ENCODE measurements at regions not wholly inside any gene's neighbourhood (a gene's known extent, or its start where the extent isn't known, plus 50 kb on each side); places are given as distances from the start of the nearest gene placed in this dataset.
"Not testable (repeated sequence)": the region's sequence is repeated elsewhere in the genome, so short reads cannot be mapped to it uniquely, and the experiment has no call there.

DNA sequence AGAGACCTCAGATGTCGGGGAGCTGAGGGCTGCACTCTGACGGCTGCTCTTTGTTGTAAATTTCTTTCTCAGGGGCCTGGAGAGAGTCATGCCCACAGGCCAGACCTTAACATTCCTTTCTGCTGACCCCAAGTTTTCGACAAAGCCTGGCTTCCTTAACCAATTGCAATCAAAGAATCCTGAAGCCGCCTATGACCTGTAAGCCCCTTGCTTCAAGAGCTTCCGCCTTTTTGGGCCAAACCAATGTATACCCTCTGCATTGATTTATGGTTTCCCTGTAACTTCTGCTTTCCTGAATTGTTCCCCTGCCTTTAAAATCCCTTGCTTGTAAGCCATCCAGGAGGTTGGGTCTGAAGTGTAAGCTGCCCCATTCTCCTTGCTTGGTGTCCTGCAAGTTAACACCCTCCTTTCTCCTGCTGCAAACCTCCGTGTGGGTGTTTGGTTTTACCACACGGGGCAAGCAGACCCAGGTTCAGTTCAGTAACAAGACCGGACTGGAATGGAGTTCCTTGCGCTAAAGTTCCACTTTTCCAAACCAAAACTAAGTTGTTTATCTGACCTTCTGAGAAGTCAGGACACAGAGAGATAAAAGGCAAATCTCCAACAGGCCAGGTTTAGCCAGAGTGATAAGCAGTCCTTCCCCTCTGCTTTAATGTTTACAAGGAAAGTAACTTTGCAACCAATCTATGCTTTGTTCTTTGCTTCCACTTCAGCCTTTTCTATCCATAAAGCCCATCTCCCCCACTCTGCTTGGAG lies 141.6 kb downstream of the KCNJ12 start:
- DNase-seq: no peak

- no peak for DNase-seq
These were observed 146.7 kb downstream of the KCNJ12 start for GRCh38 chr17:21522755-21523336.

- no peak for DNase-seq
These were observed 147.5 kb downstream of the KCNJ12 start for GRCh38 chr17:21523497-21524210.

- DNase-seq: peak; percentile 0
These were observed 148.0 kb downstream of the KCNJ12 start for GRCh38 chr17:21524211-21524591.

DNA sequence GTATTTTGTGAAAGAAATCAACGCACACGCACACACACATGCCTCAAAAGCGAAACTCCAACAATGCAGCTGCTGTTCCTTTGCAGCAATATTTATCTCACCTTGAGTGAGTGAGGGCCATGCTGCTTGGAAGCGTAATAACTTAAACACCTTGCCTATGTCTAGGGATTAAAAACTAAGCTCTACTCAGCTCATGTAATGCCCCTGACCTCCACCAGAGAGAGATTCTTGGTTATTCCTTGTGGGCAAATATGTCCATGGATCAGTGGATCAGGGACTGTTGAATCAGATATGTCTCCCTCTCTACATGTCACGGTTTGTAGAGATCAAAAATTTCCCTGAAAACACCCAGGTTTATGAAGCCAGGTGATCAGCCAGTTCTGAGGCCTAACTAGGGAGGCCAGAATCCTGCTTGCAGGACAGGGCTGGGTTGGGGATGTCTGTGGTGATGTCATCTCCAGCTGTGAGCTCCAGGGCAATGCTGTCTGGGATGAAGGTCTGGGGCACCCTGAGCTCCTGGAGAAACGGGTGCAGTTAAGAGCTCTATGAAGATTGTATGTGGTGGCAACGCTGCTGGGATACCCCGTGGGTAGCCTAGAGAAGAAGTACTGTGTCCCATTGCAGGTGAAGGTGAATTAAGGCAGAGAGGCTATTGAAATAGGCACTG lies 149.4 kb downstream of the KCNJ12 start:
- DNase-seq: no peak

DNA sequence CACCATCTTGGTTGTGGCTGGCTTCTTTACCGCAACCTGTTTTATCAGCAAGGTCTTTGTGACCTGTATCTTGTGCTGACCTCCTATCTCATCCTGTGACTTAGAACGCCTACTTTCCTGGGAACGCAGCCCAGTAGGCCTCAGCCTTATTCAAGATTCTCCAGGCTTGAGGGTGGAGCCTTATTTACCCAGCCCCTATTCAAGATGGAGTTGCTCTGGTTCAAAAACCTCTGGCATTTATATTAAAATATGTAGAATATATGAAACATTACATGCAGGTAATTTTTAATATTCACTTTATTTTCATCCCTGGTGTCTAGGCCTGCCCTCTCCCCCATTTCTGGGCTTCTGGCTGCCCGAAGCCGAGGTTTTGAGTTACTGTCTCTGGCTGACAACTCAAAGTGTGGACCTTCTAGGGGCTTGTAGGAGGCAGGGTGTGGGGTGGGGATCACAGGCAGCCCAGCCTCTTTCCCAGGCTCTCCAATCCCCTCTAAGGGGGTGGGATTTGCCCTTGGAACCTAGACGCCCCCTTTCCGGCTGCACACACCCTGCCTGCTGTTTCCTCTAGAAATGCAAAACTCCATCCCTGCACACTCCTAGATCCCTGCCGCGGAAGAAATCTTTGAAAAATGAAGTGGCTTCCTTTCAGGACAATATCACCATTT lies 152.0 kb downstream of the KCNJ12 start:
- DNase-seq: no peak

GRCh38 chr17:21530311-21530710 lies 154.2 kb downstream of the KCNJ12 start:
- DNase-seq: no peak

DNA sequence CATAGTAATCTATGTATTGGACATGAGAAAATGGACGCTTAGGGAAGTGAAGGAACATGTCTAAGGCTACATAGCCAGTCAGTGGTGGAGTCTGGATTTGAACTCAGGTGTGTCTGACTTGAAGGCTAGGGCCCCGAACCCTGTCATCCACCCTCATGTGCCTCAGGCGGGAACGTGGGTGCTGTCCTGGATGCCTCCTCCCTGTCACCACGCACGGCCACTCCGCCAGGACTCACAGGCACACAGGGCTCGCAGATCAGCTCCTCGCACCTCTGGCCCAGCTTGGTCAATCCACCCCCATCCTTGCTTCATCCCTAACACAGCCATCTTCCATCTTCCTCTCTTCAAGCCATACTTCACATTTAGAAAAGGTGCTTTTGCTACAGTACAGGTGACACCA lies 154.7 kb downstream of the KCNJ12 start:
- no peak for DNase-seq

DNA sequence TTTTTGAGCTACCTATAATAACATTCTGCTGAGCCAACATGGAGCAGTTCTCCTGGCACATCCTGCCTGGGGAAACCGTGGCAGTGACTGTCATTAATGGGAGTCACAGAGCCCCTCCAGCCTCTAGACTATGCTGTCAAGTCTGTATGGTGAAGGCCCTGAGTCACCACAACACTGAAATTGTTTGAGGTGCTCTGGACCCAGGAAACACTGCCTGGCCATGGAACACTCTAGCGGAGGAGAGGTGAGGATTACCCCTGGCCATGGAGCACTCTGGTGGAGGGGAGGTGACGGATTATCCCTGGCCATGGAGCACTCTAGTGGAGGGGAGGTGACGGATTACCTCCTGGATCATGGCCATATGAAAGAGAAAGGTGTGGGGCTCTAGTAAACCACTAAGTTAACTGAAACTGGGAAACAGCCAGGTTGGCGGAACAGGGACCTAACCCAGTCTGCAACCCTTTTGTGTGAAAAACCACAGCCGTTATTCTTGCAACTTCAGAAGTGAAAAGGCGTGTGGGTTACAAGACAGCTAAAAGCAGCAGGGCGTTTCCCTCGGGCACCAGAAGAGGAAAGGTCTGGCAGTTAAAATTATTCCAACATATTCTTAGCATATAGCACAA lies 156.7 kb downstream of the KCNJ12 start:
- no peak for DNase-seq

GRCh38 chr17:21535686-21536375 lies 156.5 kb upstream of the KCNJ18 start:
- DNase-seq: no peak

GRCh38 chr17:21537302-21537701 lies 155.0 kb upstream of the KCNJ18 start:
- DNase-seq: no peak

GRCh38 chr17:21538615-21539014 lies 153.7 kb upstream of the KCNJ18 start:
- no peak for DNase-seq

DNA sequence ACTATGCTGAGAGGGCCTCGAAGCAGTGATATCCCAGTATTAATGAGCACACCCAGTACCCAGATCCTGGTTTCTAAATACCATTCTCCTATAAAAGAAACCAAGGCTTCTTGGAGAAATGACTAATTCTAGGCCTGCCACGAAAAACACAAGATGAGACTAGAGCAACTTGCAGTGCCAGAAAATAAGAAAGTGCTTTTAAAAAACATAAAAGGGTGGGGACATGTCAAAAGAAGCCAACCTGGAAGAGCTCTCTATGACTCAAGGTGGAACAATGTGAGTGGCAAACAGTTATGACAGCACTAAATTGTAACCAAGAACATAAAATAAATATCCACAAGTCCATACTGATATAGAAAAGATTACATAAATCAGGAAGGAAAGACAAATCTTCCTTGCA lies 153.2 kb upstream of the KCNJ18 start:
- no peak for DNase-seq

DNA sequence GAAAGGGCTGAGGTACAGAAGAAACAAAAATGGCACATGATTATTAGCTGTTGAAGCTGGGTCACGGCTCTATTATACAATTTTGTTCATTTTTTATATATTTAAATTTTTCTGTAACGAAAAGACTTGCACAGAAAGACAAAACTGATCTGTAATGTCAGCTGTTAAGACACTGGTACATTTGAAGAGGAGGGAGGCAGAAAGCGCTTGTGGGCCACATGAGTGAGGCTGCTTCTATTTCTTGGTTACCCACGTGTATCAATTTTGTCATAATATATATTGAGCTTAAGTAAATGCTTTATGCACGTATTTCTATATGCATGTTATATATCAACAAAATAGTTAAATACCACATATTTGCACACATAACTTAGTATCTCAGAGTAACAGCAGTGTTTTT lies 151.8 kb upstream of the KCNJ18 start:
- DNase-seq: no peak

DNA sequence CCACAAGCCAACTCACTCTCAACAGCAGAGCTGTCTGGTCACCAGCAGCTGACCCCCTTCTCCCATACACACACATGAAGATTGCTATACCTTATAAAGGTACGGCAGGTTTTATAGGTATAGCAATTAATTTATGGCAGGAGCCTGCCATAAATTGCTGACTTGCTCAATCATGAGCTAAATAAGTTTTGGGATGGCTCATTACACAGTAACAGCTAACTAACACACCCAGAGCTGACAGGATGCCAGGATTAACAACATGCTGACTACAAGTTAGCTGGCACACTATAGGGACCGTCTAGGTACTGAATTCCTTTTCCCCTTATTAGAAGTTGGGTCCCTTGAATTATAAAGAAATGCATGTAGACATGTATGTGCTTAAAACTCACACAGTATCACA lies 150.3 kb upstream of the KCNJ18 start:
- no peak for DNase-seq

GRCh38 chr17:21542991-21543390 lies 149.3 kb upstream of the KCNJ18 start:
- no peak for DNase-seq

DNA sequence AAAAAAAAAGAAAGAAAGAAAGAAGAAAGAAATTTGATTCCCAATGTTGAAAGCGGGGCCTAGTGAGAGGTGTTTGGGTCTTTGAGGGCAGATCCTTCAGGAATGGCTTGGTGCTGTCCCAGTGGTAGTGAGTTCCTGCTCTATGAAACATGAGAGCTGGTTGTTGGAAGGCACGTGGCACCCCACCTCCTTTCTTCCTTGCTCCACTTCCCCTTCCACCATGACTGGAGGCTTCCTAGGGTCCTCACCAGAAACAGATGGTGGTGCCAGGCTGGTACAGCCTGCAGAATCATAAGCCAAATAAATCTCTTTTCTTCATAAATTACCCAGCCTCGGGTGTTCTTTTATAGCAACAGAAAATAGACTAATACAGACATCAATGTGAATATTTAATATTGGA lies 147.3 kb upstream of the KCNJ18 start:
- no peak for DNase-seq

GRCh38 chr17:21548236-21548635 lies 144.1 kb upstream of the KCNJ18 start:
- no peak for DNase-seq

DNA sequence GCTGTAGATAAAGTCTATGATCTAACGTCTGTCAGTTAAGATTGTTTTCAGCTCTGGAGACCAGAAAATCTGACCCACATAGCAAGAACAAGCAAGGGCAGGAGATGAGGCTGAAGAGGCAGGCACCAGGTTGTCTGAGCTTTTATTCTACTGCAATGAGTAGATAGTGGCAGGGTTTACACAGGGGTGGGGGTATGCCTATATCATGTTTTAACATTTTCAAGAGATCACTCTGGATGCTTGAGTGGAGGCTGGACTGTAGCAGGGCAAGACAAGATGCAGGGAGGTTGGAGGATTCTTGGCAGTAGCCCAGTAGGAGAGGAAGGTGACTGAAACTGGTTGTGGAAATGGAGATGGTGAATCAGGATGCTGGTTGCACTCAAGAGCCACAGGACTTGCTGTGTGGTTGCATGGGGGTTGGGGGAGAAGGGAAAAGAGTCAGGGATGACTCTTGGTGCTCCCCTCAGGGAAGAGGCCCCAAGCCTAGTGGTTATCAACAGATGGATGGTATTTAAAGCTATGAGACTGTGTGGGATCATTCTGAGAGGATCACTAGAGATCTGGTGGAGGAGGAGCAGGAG lies 143.1 kb upstream of the KCNJ18 start:
- DNase-seq: no peak

- DNase-seq: not testable (repeated sequence)
These were observed 142.3 kb upstream of the KCNJ18 start for GRCh38 chr17:21550031-21550430.

- DNase-seq: peak; percentile 76
These were observed 141.0 kb upstream of the KCNJ18 start for GRCh38 chr17:21551081-21551881.
